ENCODE measurements at regions not wholly inside any gene's neighbourhood (a gene's known extent, or its start where the extent isn't known, plus 50 kb on each side); places are given as distances from the start of the nearest gene placed in this dataset.
A peak's percentile ranks its signal among the peaks of the same experiment; 100 is the strongest.

DNA sequence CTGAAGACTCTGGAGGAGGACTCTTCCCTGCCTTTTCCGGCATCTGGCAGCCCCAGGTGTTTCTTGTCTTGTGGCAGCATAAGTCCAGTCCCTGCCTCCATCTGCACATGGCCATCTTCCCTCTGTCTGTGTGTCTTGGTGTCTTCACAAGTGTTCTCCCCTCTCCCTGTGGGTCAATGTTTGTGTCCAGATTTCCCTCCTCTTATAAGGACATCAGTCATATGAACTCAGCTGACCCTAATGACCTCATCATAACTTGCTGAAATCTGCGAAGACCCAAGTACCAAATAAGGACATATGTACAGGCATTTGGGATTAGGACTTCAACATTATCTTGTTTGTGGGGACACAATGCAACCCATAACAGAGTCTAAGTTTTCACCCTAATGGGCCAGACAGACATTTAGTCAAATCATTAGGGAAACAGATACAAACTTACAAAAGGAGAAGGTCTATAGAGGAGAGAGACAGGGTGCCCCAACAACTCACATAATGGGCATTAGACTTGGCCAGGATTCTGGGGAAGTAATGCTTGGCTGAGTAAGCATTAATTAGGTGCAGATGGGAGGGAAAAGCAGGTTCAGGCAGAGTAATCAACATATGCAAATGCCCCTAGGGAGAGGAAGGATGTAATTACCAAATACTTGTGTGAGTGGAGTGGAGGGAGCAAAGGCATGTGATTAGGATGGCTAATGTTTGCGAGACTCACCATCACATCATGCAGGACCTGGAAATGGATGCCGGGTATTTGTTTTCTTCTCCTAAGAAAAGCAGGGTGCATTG is 372.8 kb upstream of the TBL1XR1 start:
- no peak for DNase-seq (ENCODE audit: low spot score)

DNA sequence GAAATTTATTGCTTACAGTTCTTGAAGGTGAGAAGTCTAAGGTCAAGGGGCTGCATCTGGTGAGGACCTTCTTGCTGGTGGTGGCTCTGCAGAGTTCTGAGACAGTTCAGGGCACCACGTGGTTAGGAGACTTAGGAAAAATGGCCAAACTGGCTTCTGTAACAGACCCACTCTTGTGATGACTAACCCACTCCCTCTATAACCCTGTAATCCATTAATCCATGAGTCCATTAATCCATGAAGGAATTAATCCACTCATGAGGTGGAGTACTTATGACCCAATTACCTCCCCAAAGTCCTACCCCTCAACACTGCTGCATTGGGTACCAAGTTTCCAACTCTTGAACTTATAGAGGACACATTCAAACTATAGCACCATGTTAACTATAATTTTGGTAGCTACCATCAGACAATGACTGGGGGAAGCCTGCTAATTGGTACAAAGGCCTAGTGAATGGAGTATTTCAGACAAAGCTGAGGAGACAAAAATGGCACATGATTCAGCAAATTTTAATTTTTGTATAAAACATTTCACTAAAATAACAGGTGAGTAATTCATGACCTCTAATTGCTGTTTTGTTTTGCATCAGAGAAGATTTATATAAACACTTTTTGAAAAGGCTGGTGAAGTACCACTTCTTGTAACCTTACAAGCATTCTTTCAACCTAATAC is 374.1 kb upstream of the TBL1XR1 start:
- no peak for DNase-seq (ENCODE audit: low spot score)

- DNase-seq (ENCODE audit: low spot score): no peak
These were observed 374.6 kb upstream of the TBL1XR1 start for GRCh38 chr3:177571944-177572315.

- no peak for DNase-seq (ENCODE audit: low spot score)
These were observed 377.1 kb upstream of the TBL1XR1 start for GRCh38 chr3:177574222-177574856.

DNA sequence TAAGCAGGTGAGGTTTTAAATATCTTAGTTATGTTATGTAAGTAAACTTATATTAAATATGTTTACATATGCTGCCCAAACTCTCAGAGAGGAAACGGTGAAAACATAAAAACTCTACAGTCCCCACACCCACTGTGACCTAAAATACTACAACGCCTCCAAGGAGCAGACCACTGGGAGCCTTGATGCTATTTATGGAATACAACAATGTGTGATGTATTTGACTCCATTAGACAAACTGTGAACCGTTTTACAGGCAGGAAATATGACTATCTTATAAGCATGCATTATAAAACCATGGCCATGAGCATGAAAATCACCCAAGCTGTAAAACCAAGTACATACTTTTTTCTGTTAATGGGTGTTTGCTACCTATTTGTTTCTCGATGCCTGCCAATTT is 379.5 kb upstream of the TBL1XR1 start:
- no peak for DNase-seq (ENCODE audit: low spot score)

- no peak for DNase-seq (ENCODE audit: low spot score)
These were observed 381.2 kb upstream of the TBL1XR1 start for GRCh38 chr3:177578488-177578887.

- DNase-seq (ENCODE audit: low spot score): no peak
These were observed 382.1 kb upstream of the TBL1XR1 start for GRCh38 chr3:177579419-177579818.

- DNase-seq (ENCODE audit: low spot score): no peak
These were observed 383.2 kb upstream of the TBL1XR1 start for GRCh38 chr3:177580437-177580836.

GRCh38 chr3:177585271-177585670 is 388.0 kb upstream of the TBL1XR1 start:
- DNase-seq (ENCODE audit: low spot score): no peak

DNA sequence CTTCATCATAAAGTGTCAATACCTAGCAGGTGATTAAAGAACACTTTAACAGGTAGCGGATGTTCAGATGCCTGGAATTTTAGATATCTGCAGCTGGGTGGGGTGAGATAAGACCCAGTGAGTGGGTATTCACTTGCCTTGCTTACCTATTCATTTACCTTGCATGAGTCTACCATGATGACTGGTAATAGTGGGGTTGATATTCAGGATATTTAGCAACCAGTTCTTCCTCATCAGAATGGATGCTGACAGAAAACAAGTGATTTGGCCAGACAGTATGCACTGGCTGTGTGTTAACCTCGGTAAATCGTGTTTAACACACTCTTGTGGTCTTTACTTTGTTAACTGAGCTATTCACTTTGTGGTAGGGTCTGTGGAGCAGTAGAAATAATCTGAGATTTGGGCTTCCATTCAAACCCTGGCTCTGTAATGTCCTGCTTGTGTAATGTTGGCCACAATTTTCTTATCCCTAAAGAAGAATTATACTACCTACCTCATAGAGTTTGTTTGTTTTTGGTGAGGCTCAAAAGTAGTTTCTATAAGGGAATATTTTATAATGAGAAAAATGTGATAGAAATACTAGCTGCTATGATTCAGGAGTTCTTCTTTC is 391.9 kb upstream of the TBL1XR1 start:
- DNase-seq (ENCODE audit: low spot score): no peak

- no peak for DNase-seq (ENCODE audit: low spot score)
These were observed 392.7 kb upstream of the TBL1XR1 start for GRCh38 chr3:177589911-177590381.

DNA sequence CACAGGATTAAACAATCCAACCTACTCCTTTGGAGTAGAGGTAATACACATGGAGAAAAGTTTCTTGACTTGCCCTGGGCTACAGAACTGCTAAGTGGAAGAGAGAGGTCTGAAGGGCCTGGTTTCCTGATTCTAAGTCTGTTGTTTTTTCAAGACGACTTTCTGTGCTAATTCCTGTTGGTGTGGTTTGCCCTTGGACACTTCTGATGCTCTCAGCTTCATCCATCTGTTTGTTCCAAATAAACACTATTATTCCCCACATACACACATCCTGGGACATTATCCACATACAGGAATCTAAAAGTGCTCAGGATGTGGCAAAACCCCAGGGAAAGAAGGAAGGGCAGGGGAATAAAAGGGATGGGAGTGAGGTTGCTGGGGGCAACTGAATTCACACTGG is 393.5 kb upstream of the TBL1XR1 start:
- no peak for DNase-seq (ENCODE audit: low spot score)

DNA sequence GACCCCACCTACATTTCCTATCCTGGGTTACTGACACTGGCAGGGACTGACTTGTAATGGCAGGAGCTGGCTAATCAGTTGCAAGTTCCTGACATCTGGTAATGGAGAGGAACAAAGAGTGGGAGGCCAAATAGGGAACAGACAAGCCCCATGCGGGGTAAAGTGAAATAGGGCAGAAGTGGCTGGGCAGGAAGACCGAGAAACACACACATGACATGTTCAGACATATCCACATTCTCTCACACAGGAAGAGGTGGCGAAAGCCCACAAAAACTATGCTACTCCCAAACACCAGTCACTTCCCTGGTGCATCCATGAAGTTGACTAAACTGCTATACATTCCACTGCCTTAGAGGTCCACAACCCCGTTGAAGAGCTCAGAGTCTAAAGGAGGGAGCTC is 394.1 kb upstream of the TBL1XR1 start:
- DNase-seq (ENCODE audit: low spot score): peak; percentile 39

- no peak for DNase-seq (ENCODE audit: low spot score)
These were observed 396.8 kb upstream of the TBL1XR1 start for GRCh38 chr3:177594096-177594495.

DNA sequence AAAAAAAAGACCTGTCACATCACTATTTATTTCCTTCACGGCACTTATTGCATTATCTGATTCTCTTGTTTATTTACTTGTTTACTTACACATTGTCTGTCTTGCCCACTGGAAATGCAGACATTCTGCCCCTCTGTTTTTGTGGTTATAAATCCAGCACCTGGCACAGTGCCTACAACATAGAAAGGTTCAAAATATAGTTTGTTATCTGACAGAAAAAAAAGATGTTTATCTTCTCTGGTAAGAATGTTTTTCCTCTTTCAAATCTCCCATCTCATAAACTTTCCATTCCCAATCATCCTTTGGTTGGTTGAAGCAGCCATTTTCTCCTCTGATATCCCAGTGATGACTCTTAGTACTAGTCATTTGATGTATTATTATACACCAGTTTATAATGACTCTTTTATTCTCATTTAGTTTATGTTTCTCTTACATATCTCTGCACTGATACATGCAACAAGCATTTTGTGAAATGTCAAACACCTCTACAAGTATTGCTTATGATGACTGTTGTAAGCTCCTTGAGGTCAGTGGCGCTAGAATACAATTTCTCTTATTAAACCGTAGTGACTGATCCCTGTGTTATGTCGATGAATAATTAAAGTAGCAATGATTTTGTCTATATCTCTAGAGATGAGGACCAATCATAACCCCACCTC is 398.4 kb upstream of the TBL1XR1 start:
- no peak for DNase-seq (ENCODE audit: low spot score)

GRCh38 chr3:177596248-177596815 is 399.1 kb upstream of the TBL1XR1 start:
- no peak for DNase-seq (ENCODE audit: low spot score)

DNA sequence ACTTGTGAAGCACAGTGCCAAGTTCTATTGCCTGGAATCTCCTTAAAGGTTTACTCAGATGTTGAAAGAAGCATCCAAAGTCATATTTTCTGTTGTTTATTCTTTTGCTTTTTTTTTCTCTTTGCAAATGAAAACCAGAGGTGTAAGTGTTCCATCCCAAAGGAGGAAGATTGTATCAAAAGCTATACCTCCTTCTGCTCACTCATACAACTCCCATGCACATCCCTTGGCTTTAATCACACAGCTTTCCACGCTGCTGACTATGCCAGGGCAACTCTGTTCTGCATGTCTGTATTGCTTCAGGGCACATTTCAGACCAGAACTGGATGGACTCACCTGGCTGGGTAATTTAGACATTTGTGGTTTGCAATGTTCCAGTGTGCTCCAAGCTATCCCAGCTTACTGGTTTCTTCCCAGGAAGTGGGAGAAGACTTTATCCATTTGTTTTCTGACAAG is 399.6 kb upstream of the TBL1XR1 start:
- no peak for DNase-seq (ENCODE audit: low spot score)

DNA sequence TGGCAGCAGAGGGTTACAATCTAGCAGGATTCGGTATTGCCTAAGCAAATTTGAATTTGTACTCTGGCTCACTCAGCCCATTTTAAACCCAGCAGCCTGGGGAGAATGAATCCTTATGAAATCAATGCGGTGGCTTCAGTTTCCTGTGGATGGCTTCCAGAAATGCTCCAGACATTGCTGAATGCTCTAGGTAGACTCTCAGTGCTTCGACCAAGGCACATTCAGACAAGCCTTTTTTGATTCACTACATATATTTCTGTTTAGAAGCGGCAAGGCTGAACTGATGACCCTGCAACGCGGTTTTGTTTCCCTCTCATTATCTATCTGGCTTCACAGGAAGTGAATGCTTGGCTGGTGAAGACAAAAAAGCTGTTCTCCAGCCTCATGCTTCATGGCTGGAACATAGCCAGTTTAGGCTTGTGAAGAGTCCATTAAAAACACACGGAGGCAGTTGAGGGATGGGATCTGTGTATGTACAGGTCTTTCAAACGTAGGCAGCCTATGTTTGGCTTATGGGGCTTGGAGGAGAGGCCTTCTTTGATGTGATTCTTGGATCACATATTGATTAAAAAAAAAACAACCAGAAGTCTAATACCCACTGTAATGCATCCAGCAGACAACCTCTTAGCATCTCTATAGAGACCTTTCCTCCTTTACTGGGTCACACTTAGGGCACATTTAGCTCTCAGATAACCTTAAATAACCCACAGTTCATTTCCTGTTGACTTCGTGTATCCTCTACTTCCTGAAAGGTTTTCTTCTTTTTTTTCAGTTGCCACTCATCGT is 400.2 kb upstream of the TBL1XR1 start:
- peak; percentile 61 for DNase-seq (ENCODE audit: low spot score)

DNA sequence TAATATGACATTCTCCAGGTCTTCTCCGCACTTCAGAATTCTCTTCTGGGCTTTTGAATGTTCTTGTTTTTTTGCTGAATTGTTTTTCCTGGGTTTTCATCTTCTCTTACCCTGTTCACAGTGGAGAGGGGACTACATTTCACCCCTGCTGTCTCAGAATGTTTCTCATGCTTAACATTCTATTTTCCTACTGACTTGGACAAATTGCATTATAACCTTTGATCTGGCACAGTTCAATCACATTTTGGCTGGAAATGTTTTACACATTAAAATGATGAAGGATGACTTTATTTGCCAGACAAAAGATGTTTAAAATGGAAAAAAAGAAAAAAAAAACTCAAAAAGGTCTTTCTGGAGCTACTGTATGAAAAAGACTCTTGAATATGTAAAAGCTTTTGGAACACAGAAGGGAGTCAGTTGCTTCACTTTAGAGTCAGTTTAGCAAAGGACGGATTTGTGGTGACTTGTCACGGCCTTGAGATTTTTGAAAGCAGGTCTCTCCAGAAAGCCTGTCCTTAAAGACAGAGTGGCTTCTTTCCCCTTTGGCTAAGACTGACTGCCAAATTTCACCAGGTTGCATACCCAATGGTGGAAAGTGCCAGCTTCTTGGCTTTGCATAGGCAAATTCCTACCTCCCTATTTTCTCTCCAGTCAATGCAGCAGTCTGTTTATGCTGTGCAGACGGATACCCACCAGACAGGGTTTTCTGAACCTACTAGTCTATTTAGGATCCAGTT is 401.0 kb upstream of the TBL1XR1 start:
- DNase-seq (ENCODE audit: low spot score): no peak

DNA sequence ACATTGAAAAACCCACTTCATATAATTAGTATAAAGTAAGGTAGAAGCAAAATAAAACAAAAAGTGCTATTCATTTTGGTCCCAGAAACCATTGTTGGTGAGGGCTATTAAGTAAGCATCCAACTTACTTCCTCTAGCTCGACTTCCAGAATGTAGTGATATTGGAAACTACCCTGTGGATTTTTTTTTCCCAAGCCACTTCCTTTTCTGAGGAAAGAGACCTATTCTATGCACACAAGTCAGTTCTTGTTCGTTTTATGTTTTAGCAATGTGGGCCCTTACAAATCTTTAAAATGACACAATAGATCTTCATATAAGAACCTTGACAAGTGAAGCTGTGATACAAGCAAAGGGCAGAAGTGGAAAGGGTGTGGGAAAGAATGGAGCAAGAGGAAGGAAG is 402.0 kb upstream of the TBL1XR1 start:
- no peak for DNase-seq (ENCODE audit: low spot score)

Measured in putamen (tissue), 1 donor.